ENCODE measurements at regions not wholly inside any gene's neighbourhood (a gene's known extent, or its start where the extent isn't known, plus 50 kb on each side); places are given as distances from the start of the nearest gene placed in this dataset.
A peak's percentile ranks its signal among the peaks of the same experiment; 100 is the strongest.

DNA sequence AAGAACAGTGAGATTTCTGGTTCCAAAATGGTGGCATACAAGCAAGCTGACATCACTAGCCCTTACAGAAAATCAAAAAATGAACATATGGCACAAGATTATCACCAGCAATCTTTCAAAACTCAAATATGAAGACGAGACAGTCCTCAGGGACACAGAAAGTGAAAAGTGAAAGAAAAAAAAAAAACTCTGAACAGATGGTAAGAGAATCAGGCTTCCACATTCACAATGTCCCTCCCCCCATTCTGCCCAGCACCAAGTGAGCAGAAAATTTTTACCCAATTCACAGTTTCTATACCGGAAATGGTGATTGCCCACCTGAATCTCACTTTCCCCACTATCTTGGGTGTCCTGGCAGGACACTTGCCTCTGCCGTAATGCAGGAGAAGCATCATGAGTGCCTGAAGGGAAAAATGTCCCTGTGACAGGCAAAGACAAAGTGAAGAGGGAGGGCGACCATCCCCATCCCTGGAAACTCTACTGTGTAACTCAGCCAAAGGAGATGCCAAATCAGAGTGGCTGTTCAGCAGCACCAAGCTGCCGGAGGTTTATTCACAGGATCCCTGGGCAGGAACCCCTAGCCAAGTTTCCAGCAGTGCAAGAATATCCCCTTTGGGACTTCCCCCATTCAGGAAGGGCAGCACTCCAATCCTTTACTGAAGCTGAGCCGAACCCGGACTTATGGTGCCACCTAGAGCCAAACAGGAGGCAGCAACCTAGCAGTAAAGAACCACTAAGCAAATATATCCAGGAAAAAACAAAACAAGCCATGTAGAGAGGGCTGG is 312.2 kb downstream of the LRATD1 start:
- no peaks in the 10 kb centered on the region for H3K4me1 ChIP-seq (ENCODE audit: control insufficient read depth, insufficient read depth, low read length)
- no peaks in the 10 kb centered on the region for H3K27me3 ChIP-seq (ENCODE audit: control insufficient read depth, insufficient read depth, low read length)
- H3K4me2 ChIP-seq (ENCODE audit: low read length): no peak overlapping the region
- no peak overlapping the region for H3K9ac ChIP-seq (ENCODE audit: low read depth, low read length)
- H3K36me3 ChIP-seq (ENCODE audit: insufficient read depth, low read length): no peaks in the 10 kb centered on the region
- no peak overlapping the region for H3K4me3 ChIP-seq (ENCODE audit: low read length)
- no peaks in the 10 kb centered on the region for H3K9me3 ChIP-seq (replicated peaks; ENCODE audit: low read length)

DNA sequence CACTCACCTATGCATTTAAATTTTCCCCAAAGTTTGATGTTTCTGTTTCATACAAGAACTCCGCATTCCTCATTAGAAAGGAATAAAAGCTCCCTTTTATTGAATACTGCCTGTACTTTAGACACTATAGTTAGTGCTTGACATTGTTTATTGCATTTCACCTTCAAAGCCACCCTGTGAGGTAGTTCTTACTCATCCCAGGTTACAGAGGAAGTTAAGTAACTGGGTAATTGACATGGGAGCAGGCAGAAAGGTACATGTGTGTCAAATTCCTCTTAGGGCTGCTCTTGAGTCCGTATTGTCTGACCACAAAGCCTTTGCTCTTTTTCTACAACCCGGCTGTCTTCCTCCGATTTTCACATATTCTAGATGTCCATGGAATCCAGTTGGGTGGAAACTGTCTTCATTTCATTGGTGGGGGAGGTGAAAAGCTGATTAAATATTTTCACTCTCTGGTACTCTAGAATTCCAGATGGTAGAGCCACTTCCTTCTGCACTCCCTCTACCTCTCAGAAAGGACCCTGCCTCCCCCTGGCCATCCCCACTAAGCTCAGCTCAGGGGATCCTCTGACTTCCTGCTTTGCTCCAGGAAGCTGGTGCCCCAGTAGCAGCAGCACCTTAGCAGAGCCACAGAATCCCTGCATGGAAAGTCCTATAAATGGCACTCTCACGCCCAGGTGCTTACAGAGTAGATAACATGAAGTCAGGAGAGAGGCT is 319.2 kb downstream of the LRATD1 start:
- no peak overlapping the region for H3K9ac ChIP-seq (ENCODE audit: low read depth, low read length)
- H3K36me3 ChIP-seq (ENCODE audit: insufficient read depth, low read length): no peaks in the 10 kb centered on the region
- H3K4me3 ChIP-seq (ENCODE audit: low read length): no peak overlapping the region
- H3K4me1 ChIP-seq (ENCODE audit: control insufficient read depth, insufficient read depth, low read length): no peaks in the 10 kb centered on the region
- no peak overlapping the region for H3K4me2 ChIP-seq (ENCODE audit: low read length)
- H3K27me3 ChIP-seq (ENCODE audit: control insufficient read depth, insufficient read depth, low read length): no peaks in the 10 kb centered on the region
- H3K9me3 ChIP-seq (replicated peaks; ENCODE audit: low read length): no peaks in the 10 kb centered on the region

DNA sequence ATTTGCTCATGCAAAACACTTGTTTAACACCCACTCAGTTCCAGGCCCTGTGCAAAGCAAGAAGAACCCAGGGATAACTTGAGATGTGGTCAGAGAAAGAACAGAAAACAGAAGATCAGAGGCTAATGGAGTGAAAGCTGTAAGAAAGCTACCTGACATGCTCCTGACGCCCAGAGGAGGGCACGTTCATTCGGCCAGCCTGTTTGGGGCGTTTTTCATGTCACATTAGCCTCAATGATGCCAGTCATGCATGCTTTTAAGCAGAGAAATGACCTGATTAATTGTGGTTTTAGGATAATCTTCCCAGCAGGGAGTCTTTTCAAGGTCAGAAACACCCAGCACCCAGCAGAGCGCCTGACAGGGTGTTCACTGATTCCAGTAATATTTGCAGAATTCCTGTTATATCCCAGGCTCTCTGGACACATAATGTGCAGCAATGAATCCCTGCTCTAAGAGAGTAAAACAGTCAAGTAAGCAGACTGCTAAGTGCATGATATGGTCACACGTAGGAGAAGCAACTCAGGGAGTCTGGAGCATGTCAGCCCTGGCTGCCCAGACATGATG is 320.0 kb downstream of the LRATD1 start:
- H3K4me2 ChIP-seq (ENCODE audit: low read length): no peak overlapping the region
- no peaks in the 10 kb centered on the region for H3K9me3 ChIP-seq (replicated peaks; ENCODE audit: low read length)
- H3K27me3 ChIP-seq (ENCODE audit: control insufficient read depth, insufficient read depth, low read length): no peaks in the 10 kb centered on the region
- H3K9ac ChIP-seq (ENCODE audit: low read depth, low read length): no peak overlapping the region
- no peaks in the 10 kb centered on the region for H3K36me3 ChIP-seq (ENCODE audit: insufficient read depth, low read length)
- no peaks in the 10 kb centered on the region for H3K4me1 ChIP-seq (ENCODE audit: control insufficient read depth, insufficient read depth, low read length)
- no peak overlapping the region for H3K4me3 ChIP-seq (ENCODE audit: low read length)

DNA sequence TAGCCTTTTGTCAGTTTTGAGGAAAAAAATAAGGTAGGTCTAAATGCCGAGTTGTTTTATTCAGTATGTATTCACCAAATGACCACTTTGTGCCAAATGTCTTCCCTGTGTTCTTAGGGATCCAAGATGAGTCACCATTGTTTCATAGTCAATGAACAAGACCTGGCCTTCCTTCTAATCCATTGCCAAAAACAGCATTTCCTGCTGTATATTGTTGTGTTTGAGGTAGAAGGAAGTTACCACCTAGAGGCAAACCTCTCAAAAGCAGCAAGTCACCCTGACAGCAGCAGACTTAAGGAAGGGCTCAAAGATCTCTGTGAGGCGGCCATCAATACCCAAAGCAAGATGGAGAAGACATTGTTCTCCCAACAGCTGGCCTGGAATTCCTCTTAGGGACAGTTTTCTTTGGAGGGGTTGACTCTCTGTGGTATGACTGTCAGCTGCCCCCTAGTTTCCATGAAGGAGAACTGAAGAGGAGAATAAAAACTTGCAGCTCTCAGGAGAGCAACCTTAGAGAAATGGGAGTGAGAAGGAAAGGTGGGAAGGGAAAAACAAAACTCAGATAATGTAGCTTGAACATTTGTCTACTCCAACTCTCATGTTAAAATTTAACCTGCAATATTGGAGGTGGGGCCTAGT is 328.3 kb downstream of the LRATD1 start:
- Histone ChIP-seq H3K9me3 (replicated peaks; ENCODE audit: low read length) (no peaks in the 10 kb centered on the region), H3K4me2 (ENCODE audit: low read length) (no peak overlapping the region), H3K9ac (ENCODE audit: low read depth, low read length) (no peak overlapping the region), H3K36me3 (ENCODE audit: insufficient read depth, low read length) (no peaks in the 10 kb centered on the region), H3K4me1 (ENCODE audit: control insufficient read depth, insufficient read depth, low read length) (peaks cover 6% of the 10 kb centered on the region), H3K4me3 (ENCODE audit: low read length) (no peak overlapping the region), H3K27me3 (ENCODE audit: control insufficient read depth, insufficient read depth, low read length) (no peaks in the 10 kb centered on the region)

GRCh38 chr2:14967729-14968128 is 335.2 kb downstream of the LRATD1 start:
- Histone ChIP-seq H3K36me3 (ENCODE audit: insufficient read depth, low read length) (no peaks in the 10 kb centered on the region), H3K4me2 (ENCODE audit: low read length) (no peak overlapping the region), H3K9ac (ENCODE audit: low read depth, low read length) (no peak overlapping the region), H3K4me3 (ENCODE audit: low read length) (no peak overlapping the region), H3K4me1 (ENCODE audit: control insufficient read depth, insufficient read depth, low read length) (no peaks in the 10 kb centered on the region), H3K9me3 (replicated peaks; ENCODE audit: low read length) (no peaks in the 10 kb centered on the region), H3K27me3 (ENCODE audit: control insufficient read depth, insufficient read depth, low read length) (no peaks in the 10 kb centered on the region)

GRCh38 chr2:14975381-14975780 is 342.9 kb downstream of the LRATD1 start:
- no peaks in the 10 kb centered on the region for H3K9me3 ChIP-seq (replicated peaks; ENCODE audit: low read length)
- no peak overlapping the region for H3K4me3 ChIP-seq (ENCODE audit: low read length)
- no peaks in the 10 kb centered on the region for H3K36me3 ChIP-seq (ENCODE audit: insufficient read depth, low read length)
- no peak overlapping the region for H3K4me2 ChIP-seq (ENCODE audit: low read length)
- H3K4me1 ChIP-seq (ENCODE audit: control insufficient read depth, insufficient read depth, low read length): peaks cover 21% of the 10 kb centered on the region
- no peaks in the 10 kb centered on the region for H3K27me3 ChIP-seq (ENCODE audit: control insufficient read depth, insufficient read depth, low read length)
- no peak overlapping the region for H3K9ac ChIP-seq (ENCODE audit: low read depth, low read length)

DNA sequence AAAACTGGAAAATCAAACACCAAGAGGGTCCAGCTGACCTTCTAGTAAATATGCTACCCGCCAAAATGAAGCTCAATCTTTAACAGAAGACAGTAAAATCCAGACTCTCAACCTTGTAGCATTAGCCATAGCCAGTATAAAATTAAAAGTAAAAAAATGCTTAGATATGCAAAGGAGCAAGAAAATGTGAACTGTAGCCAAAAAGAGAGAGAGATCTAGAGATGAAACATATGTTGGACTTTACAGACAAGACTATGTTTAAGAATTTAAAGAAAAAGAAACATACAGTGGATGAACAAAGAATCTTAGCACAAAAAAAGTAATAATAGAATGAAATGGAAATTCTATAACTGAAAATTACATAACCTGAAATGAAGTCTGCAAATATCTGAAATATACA is 344.5 kb downstream of the LRATD1 start:
- no peak overlapping the region for H3K4me2 ChIP-seq (ENCODE audit: low read length)
- no peaks in the 10 kb centered on the region for H3K27me3 ChIP-seq (ENCODE audit: control insufficient read depth, insufficient read depth, low read length)
- H3K36me3 ChIP-seq (ENCODE audit: insufficient read depth, low read length): no peaks in the 10 kb centered on the region
- no peaks in the 10 kb centered on the region for H3K9me3 ChIP-seq (replicated peaks; ENCODE audit: low read length)
- no peak overlapping the region for H3K4me3 ChIP-seq (ENCODE audit: low read length)
- no peak overlapping the region for H3K9ac ChIP-seq (ENCODE audit: low read depth, low read length)
- H3K4me1 ChIP-seq (ENCODE audit: control insufficient read depth, insufficient read depth, low read length): peaks cover 21% of the 10 kb centered on the region

GRCh38 chr2:14978845-14979244 is 346.3 kb downstream of the LRATD1 start:
- H3K4me3 ChIP-seq (ENCODE audit: low read length): no peak overlapping the region
- H3K4me1 ChIP-seq (ENCODE audit: control insufficient read depth, insufficient read depth, low read length): peaks cover 21% of the 10 kb centered on the region
- H3K4me2 ChIP-seq (ENCODE audit: low read length): peak overlapping the region; percentile 19
- no peaks in the 10 kb centered on the region for H3K36me3 ChIP-seq (ENCODE audit: insufficient read depth, low read length)
- no peak overlapping the region for H3K9ac ChIP-seq (ENCODE audit: low read depth, low read length)
- no peaks in the 10 kb centered on the region for H3K9me3 ChIP-seq (replicated peaks; ENCODE audit: low read length)
- no peaks in the 10 kb centered on the region for H3K27me3 ChIP-seq (ENCODE audit: control insufficient read depth, insufficient read depth, low read length)

- Histone ChIP-seq H3K9me3 (replicated peaks; ENCODE audit: low read length) (no peaks in the 10 kb centered on the region), H3K4me2 (ENCODE audit: low read length) (no peak overlapping the region), H3K4me3 (ENCODE audit: low read length) (no peak overlapping the region), H3K9ac (ENCODE audit: low read depth, low read length) (no peak overlapping the region), H3K27me3 (ENCODE audit: control insufficient read depth, insufficient read depth, low read length) (peaks cover 3% of the 10 kb centered on the region), H3K4me1 (ENCODE audit: control insufficient read depth, insufficient read depth, low read length) (peaks cover 10% of the 10 kb centered on the region), H3K36me3 (ENCODE audit: insufficient read depth, low read length) (no peaks in the 10 kb centered on the region)
Measured at GRCh38 chr2:14982790-14983189, 350.3 kb downstream of the LRATD1 start.

DNA sequence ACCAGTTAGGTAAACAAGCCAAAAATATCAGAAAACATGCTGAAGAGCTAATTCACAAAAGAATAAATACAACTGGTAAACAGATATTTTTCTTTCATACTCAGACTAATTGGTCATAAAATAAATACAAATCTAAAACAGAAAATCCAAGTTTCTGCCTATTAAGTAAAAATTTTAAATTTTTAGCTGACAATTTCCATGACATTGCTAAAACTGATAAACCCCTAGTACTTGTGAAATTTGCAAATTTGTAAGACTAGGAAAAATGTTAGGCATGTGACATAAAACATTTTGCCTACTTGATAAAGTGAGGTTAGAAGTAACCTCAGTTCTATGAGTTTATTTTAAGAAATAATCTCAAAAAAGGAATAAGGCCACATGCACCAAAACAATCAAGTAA is 356.1 kb downstream of the LRATD1 start:
- Histone ChIP-seq H3K4me1 (ENCODE audit: control insufficient read depth, insufficient read depth, low read length) (no peaks in the 10 kb centered on the region), H3K9me3 (replicated peaks; ENCODE audit: low read length) (no peaks in the 10 kb centered on the region), H3K4me2 (ENCODE audit: low read length) (no peak overlapping the region), H3K27me3 (ENCODE audit: control insufficient read depth, insufficient read depth, low read length) (peaks cover 3% of the 10 kb centered on the region), H3K36me3 (ENCODE audit: insufficient read depth, low read length) (no peaks in the 10 kb centered on the region), H3K9ac (ENCODE audit: low read depth, low read length) (no peak overlapping the region), H3K4me3 (ENCODE audit: low read length) (no peak overlapping the region)

DNA sequence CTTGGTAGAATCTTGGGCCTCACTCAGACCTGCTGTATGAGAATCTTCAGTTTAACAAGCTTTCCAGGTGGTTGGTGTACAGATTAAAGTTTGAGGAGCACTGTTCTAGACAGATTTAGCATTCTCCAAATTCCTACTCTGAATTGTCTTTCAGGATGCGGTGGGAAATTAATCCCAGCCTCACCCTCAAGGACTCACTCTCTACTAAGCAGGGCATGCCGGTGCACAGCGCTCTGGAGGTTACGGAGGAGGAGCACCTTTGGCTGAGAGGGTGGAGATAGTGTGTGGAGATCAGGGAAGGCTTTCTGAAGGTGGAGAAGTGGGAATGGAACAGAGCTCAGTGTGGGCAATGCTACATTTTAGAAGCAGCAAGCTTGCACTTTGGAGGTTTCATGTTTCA is 359.2 kb downstream of the LRATD1 start:
- Histone ChIP-seq H3K36me3 (ENCODE audit: insufficient read depth, low read length) (no peaks in the 10 kb centered on the region), H3K4me2 (ENCODE audit: low read length) (no peak overlapping the region), H3K4me1 (ENCODE audit: control insufficient read depth, insufficient read depth, low read length) (no peaks in the 10 kb centered on the region), H3K4me3 (ENCODE audit: low read length) (no peak overlapping the region), H3K9me3 (replicated peaks; ENCODE audit: low read length) (no peaks in the 10 kb centered on the region), H3K9ac (ENCODE audit: low read depth, low read length) (no peak overlapping the region), H3K27me3 (ENCODE audit: control insufficient read depth, insufficient read depth, low read length) (peaks cover 19% of the 10 kb centered on the region)
